Chondrocyte (in vitro differentiated cells): ENCODE measurements at regions not wholly inside any gene's neighbourhood (a gene's known extent, or its start where the extent isn't known, plus 50 kb on each side); places are given as distances from the start of the nearest gene placed in this dataset.

Source experiments
- DNase-seq: peaks from one replicate; pipeline ENCODE4 v3.0.0; 2021; ENCODE audit warnings: mixed read lengths, low spot score
- H3K27ac Mint-ChIP-seq: one replicate; pipeline ENCODE4 v1.8.0; 2021; ENCODE audit warnings: mild to moderate bottlenecking, moderate library complexity, mixed read lengths; ENCODE audit not compliant: unreplicated experiment
- H3K27me3 Mint-ChIP-seq: 2 replicates; pipeline ENCODE4 v1.8.0; 2021; ENCODE audit warnings: low read depth, mixed read lengths
- H3K36me3 Mint-ChIP-seq: 2 replicates; pipeline ENCODE4 v1.8.0; 2021; ENCODE audit warnings: low read depth, mixed read lengths
- H3K4me1 Mint-ChIP-seq: 2 replicates; pipeline ENCODE4 v1.8.0; 2021; ENCODE audit warnings: low read depth, mild to moderate bottlenecking, mixed read lengths
- H3K4me3 Mint-ChIP-seq: one replicate; pipeline ENCODE4 v1.8.0; 2021; ENCODE audit warnings: mild to moderate bottlenecking, moderate library complexity, mixed read lengths; ENCODE audit not compliant: unreplicated experiment
- H3K9me3 Mint-ChIP-seq: 2 replicates; pipeline ENCODE4 v1.8.0; 2021; ENCODE audit warnings: low read depth, mixed read lengths
- CTCF ChIP-seq: fragments of 200-600 bp; sonication (generic); IDR thresholded peaks from 2 replicates; pipeline ENCODE4 v1.5.0; 2021; ENCODE audit warnings: antibody characterized with exemption, mild to moderate bottlenecking, moderate library complexity

GRCh38 chr10:5268743-5269142, 72.1 kb downstream of the AKR1C4 start:
- Mint-ChIP-seq H3K27ac (no peak overlapping the region), H3K36me3 (peaks cover 3% of the 10 kb centered on the region), H3K9me3 (peaks cover 17% of the 10 kb centered on the region), H3K27me3 (no peaks in the 10 kb centered on the region), H3K4me1 (no peaks in the 10 kb centered on the region), H3K4me3 (no peak overlapping the region)
- TF ChIP-seq CTCF, result no peak
- no peak for DNase-seq

- H3K9me3 Mint-ChIP-seq, result peaks cover 8% of the 10 kb centered on the region
These were observed 73.2 kb downstream of the AKR1C4 start for GRCh38 chr10:5269791-5270190.

GRCh38 chr10:5271526-5271925, 74.9 kb downstream of the AKR1C4 start:
- TF ChIP-seq CTCF, result no peak
- Mint-ChIP-seq H3K27me3 (no peaks in the 10 kb centered on the region), H3K4me1 (no peaks in the 10 kb centered on the region), H3K9me3 (peaks cover 4% of the 10 kb centered on the region), H3K36me3 (peaks cover 3% of the 10 kb centered on the region), H3K27ac (no peak overlapping the region), H3K4me3 (no peak overlapping the region)
- no peak for DNase-seq

More at GRCh38 chr10:5269791-5270190, 73.2 kb downstream of the AKR1C4 start:
- DNase-seq, result no peak
- TF ChIP-seq CTCF, result no peak
- H3K4me3 Mint-ChIP-seq, result no peak overlapping the region
- no peaks in the 10 kb centered on the region for H3K27me3 Mint-ChIP-seq
- H3K36me3 Mint-ChIP-seq, result peaks cover 3% of the 10 kb centered on the region
- no peaks in the 10 kb centered on the region for H3K4me1 Mint-ChIP-seq
- H3K27ac Mint-ChIP-seq, result no peak overlapping the region

GRCh38 chr10:5272065-5272803, 75.6 kb downstream of the AKR1C4 start:
- Mint-ChIP-seq H3K36me3 (no peaks in the 10 kb centered on the region), H3K27me3 (peaks cover 4% of the 10 kb centered on the region), H3K9me3 (no peaks in the 10 kb centered on the region), H3K27ac (no peak overlapping the region), H3K4me1 (no peaks in the 10 kb centered on the region), H3K4me3 (no peak overlapping the region)
- TF ChIP-seq CTCF, result no peak
- DNase-seq, result no peak

GRCh38 chr10:5274795-5275194, 78.2 kb downstream of the AKR1C4 start:
- no peak for DNase-seq
- TF ChIP-seq CTCF, result no peak
- H3K4me3 Mint-ChIP-seq, result no peak overlapping the region
- H3K27me3 Mint-ChIP-seq, result peaks cover 17% of the 10 kb centered on the region
- H3K9me3 Mint-ChIP-seq, result no peaks in the 10 kb centered on the region
- H3K4me1 Mint-ChIP-seq, result no peaks in the 10 kb centered on the region
- no peaks in the 10 kb centered on the region for H3K36me3 Mint-ChIP-seq
- H3K27ac Mint-ChIP-seq, result no peak overlapping the region
